IPS-18c (cell line): ENCODE measurements at regions not wholly inside any gene's neighbourhood (a gene's known extent, or its start where the extent isn't known, plus 50 kb on each side); places are given as distances from the start of the nearest gene placed in this dataset.
A peak's percentile ranks its signal among the peaks of the same experiment; 100 is the strongest.

ENCODE experiments used
- H3K4me3 ChIP-seq: 2 replicates; pipeline ENCODE4 v1.7.0; 2013; ENCODE audit warnings: low read depth, mild to moderate bottlenecking, low read length, moderate library complexity; ENCODE audit not compliant: insufficient read depth
- H3K9me3 ChIP-seq: one replicate; pipeline ENCODE4 v1.6.1; 2013; ENCODE audit warnings: mild to moderate bottlenecking, low read length, moderate library complexity; ENCODE audit not compliant: control insufficient read depth, insufficient read depth

DNA sequence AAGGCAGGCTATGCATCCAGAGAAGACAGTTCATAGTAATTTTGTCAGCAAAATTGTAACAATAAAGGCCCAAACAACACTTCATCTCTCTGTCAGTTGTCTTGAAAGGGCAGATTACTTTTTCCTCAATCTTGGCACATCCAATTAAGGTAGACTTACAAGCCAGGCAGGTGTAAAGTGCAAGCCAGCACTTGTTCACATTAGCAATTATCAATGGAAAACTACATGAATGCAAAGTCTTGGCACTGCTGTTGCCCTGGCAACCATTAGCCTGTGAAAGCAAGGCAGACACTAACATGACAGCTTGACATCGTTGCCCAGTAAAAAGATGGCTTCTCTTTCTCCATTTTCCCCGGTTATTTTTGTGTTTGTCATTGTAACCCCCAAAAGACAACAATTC, 677.2 kb upstream of the TENM4 start:
- H3K9me3 ChIP-seq, result no peaks in the 10 kb centered on the region
- no peak overlapping the region for H3K4me3 ChIP-seq

DNA sequence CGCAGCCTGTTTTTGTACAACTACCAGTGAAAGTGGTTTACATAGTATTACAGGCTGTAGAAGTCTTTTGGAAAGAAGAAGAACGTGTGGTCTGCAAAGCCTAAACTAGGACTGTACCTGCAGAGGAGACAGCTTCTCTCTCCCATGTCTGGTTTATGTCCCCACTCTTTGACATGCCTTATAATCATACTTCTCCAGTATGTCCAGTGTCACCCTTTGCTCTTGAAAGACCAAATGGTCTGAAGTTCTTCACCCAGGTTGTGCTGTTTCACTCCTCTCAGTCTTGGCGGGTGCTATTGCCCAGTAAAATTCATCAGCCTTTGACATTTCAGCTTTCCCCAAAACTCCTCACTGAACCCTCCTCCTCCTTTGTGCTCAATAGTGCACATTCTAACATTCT, 676.0 kb upstream of the TENM4 start:
- no peak overlapping the region for H3K4me3 ChIP-seq
- no peaks in the 10 kb centered on the region for H3K9me3 ChIP-seq

DNA sequence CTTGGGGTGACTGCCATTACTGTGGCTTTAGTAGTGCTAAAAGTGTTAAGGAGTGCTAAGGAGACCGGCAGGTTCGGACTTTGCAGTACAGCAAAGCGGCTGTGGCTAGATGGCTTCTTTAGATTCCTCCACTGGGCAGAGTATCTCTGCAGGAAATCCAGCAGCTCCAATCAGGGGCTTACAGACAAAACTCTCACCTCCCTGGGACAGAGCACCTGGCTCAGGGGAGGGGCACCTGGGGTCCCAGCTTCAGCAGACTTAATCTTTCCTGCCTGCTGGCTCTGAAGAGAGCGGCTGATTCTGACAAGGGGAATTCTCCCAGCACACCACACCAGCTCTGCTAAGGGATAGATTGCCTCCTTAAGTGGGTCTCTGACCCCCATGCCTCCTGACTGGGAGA, 668.8 kb upstream of the TENM4 start:
- Histone ChIP-seq H3K9me3 (no peaks in the 10 kb centered on the region), H3K4me3 (no peak overlapping the region)

- H3K9me3 ChIP-seq, result no peaks in the 10 kb centered on the region
- no peak overlapping the region for H3K4me3 ChIP-seq
Observed at GRCh38 chr11:80109031-80109430, 668.2 kb upstream of the TENM4 start.

GRCh38 chr11:80107415-80107814, 666.6 kb upstream of the TENM4 start:
- Histone ChIP-seq H3K4me3 (no peak overlapping the region), H3K9me3 (no peaks in the 10 kb centered on the region)

DNA sequence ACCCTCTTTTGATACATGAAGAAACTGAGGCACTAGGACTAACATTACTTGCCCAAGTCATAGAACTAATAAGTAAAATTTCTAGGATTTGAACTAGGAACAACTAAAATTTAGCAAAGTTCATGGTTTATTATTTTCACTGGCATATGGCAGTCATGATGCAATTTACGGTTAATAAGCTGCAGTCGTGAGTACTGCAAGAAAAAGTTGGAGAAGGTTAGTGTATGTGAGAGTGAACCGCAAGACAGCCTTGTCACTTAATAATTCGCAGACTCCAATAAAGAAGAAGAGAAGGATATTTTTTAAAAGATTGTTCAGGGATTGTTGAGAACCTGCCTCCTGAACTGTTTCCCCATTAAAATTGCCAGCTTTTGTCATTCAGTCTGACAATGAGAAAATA, 663.4 kb upstream of the TENM4 start:
- no peaks in the 10 kb centered on the region for H3K9me3 ChIP-seq

GRCh38 chr11:80103142-80103859, 662.5 kb upstream of the TENM4 start:
- no peak overlapping the region for H3K4me3 ChIP-seq
- no peaks in the 10 kb centered on the region for H3K9me3 ChIP-seq

More for the DNA sequence above, 663.4 kb upstream of the TENM4 start:
- H3K4me3 ChIP-seq, result no peak overlapping the region

- peak overlapping the region; percentile 2; the same call in 1 of the 2 replicates for H3K4me3 ChIP-seq
- H3K9me3 ChIP-seq, result no peaks in the 10 kb centered on the region
Observed at GRCh38 chr11:80097146-80097545, 656.3 kb upstream of the TENM4 start.

DNA sequence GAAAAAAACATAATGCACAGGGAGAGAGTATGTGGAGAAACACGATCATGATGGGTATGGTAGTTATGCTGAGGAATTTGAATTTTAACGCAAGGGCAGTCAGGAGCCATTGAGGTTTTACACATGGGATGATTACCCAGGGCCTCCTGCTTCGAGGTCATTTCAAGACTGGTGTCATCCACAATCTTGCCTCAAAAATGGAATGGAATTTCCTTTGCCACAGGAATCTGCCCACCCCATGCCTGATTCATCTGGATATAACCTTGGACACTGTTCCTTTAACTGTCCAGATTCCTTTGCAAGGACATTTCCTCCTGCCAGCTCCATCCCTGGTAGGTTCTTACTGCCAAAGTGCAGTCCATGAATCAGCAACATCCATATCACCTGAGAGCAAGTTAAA, 655.9 kb upstream of the TENM4 start:
- no peak overlapping the region for H3K4me3 ChIP-seq
- H3K9me3 ChIP-seq, result no peaks in the 10 kb centered on the region

- no peak overlapping the region for H3K4me3 ChIP-seq
- no peaks in the 10 kb centered on the region for H3K9me3 ChIP-seq
Observed at GRCh38 chr11:80086496-80087055, 645.7 kb upstream of the TENM4 start.

DNA sequence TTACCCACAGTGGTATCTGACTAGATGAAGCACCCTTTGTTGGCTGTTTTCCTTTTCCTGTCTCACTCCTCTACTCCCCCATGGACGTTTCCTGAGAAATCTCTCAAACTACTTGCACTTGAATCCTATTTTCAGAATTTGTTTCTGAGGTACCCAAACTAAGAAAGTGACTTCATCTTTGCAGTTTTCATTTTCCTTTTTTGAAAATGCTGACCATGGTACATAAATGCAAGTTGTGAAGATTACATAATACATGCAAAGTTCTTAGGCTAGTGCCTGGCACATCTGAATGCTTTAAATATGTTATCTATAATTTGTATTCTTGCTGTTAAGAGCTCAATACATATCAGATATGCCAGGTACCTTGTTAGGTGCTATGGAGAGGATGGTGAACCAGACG, 644.7 kb upstream of the TENM4 start:
- Histone ChIP-seq H3K4me3 (no peak overlapping the region), H3K9me3 (no peaks in the 10 kb centered on the region)

- H3K9me3 ChIP-seq, result no peaks in the 10 kb centered on the region
- H3K4me3 ChIP-seq, result no peak overlapping the region
Observed at GRCh38 chr11:80084608-80085007, 643.8 kb upstream of the TENM4 start.

DNA sequence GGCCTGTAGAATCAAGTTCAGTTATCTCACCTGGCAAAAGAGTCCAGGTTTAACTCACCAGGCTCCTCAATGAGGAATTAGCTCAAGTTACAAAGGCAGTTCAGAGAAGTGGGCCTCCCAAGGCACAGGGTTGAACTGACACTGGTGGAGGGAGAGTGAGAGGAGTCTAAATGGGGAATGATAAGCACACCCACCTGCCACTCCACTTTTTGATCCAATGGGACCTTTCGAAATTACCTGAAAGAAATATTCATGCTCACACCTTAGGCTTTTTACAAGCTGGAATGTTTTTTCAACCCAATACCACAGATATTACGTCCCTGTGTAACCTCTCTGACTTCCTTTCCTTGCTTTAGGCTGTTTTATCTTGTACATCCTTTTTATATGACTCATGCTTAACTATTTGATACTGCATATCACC, 642.7 kb upstream of the TENM4 start:
- Histone ChIP-seq H3K4me3 (no peak overlapping the region), H3K9me3 (no peaks in the 10 kb centered on the region)

- no peak overlapping the region for H3K4me3 ChIP-seq
- H3K9me3 ChIP-seq, result no peaks in the 10 kb centered on the region
Observed at GRCh38 chr11:80082406-80082805, 641.6 kb upstream of the TENM4 start.

- Histone ChIP-seq H3K4me3 (no peak overlapping the region), H3K9me3 (no peaks in the 10 kb centered on the region)
Observed at GRCh38 chr11:80077113-80077512, 636.3 kb upstream of the TENM4 start.

DNA sequence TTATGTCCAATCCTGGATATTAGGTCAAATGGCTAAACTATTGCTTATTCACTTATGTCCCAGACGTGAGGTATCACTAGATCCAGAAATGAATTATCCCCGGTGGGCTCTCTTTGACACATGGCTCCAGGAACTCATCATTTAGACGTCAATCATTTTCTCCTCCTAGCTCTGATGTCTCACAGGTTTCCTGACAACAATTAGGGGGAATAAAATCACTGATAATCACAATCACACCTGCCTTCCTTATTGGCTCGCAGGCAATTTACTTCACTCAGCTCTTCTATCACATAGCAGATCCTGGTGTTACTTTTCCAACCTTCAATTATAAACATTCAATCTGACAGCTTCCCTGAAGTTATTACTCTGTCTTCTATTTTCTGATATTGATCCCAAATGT, 634.0 kb upstream of the TENM4 start:
- H3K9me3 ChIP-seq, result no peaks in the 10 kb centered on the region
- no peak overlapping the region for H3K4me3 ChIP-seq

DNA sequence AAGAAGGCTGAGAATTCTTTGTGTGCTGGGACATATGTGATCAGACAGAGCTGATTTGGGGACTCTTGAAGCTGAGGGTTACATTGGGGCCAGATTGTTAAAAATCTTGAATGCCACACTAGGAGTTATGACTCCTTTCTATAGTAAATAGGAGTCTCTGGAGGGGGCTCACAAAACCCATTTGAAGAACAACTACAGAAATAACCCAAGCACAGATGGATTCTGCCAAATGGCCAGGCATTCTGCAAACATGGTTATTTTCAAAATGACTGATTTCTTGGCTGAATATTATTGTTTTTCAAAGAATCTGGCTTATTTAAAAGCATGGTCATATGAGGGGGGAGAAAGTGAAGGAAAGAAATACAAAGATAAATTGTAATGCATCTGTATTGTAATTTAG, 625.5 kb upstream of the TENM4 start:
- Histone ChIP-seq H3K9me3 (no peaks in the 10 kb centered on the region), H3K4me3 (no peak overlapping the region)

GRCh38 chr11:80065086-80065485, 624.3 kb upstream of the TENM4 start:
- Histone ChIP-seq H3K4me3 (no peak overlapping the region), H3K9me3 (no peaks in the 10 kb centered on the region)

- no peak overlapping the region for H3K4me3 ChIP-seq
- no peaks in the 10 kb centered on the region for H3K9me3 ChIP-seq
Observed at GRCh38 chr11:80061056-80061455, 620.2 kb upstream of the TENM4 start.
